Limb (tissue), 2 donors: ENCODE measurements at regions not wholly inside any gene's neighbourhood (a gene's known extent, or its start where the extent isn't known, plus 50 kb on each side); places are given as distances from the start of the nearest gene placed in this dataset.

Experiments
- DNase-seq, 2 donors: peaks; one replicate each; pipeline ENCODE4 v3.0.0-alpha.2; 2016; ENCODE audit errors: extremely low spot score in 2 of 2

DNA sequence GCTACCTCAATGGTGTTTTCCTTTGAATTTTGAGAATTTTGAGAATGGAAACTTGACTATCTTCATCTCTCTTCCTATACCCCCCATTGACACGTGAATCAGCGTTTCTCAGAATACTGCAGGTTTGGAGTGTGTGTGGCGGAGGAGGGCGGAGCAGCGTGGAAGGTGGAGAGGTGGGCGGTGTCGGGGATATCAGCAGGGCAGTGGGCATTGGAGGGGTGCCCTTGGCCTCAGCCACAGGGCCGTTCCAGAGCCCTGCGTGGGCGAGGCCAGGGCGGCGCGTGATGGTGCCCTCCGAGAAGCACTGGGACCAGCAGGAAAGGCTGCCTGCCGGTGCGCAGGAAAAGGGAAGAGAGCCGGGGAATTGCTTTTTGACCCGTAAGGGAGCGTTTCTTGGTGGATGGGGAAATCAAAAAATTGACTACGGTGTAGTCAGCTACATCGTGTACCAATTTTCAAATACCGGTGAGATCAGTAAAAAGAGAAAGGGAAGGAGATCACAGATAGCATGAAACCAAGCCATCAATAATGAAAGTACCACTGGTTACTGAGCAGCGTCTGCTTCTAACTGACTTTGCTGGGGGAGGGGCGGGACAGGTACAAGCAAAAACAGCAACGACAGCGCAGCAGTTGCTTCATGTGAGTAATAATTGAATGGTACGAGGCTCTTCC, 82.7 kb upstream of the DUSP22 start:
- no peak for DNase-seq

DNA sequence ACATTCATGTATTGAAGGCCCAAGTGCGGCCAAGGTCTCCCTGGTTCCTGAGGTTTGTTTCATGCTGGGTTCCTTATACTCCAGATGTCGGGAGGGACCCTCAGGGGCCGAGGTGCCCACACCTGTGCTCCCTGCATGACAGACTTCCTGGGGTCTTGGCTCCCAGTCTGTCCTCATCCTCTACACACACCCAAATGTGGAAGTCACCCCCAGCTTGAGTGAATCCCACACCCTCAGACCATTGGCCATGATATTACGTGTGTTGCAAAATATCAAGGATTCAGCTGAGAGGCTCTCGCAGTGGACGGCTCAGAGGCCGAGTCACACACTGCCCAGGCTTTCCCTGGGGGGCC, 82.2 kb upstream of the DUSP22 start:
- no peak for DNase-seq

DNA sequence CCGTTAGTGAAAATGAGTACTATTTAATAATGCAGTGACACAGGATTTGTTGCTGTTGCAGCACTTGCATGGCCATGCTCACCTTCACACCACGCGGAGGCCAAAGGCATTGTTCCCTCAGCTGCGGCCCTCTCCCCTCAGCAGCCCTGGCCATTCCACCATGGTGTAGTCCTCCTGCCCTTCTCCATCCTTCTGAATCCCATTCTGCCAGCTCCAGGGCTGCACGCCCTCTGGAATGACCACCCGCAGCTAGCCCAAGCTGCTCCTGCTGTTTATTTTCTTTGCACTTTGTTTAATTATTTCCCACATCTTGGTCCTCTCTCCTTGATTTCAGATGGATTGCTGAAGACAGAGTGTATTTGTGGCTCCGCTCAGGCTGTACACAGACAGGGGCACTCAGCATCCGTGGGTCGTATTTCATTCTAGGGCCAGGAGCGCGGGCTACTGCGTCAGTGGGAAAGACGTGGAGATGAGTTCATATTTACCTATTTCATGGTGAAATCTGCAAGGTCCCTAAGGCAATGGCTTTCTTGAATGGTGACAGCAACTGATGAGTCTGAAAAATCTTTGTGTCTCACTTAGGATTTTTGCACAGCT, 81.4 kb upstream of the DUSP22 start:
- no peak for DNase-seq

DNA sequence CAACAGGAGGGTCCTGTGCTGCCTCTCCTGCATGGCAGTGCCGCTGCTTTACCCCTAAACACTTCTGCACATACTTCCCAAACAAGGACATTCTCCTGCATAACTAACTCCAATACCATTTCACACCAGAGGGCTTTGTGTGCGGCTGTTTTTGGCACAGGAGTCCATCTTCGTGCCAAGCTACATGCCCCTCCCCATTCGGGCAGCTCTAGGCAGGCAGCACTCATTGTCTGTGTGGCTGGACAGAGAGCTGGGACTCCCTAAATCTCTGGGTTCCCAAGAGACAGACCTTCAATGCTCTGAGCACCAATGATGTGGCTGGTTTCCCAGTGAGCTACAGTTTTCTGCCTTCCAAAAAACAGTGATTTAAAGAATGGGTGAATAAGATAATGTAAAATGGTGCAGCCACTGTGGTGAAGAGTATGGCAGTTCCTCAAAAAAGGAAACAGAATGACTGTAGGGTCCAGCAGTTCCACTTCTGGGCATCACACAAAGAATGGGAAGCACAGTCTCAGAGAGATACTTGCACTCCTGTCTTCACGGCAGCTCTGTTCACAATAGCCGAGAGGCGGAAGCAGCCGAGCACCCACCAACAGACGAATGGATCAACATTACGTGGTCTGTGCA, 80.3 kb upstream of the DUSP22 start:
- no peak for DNase-seq

DNA sequence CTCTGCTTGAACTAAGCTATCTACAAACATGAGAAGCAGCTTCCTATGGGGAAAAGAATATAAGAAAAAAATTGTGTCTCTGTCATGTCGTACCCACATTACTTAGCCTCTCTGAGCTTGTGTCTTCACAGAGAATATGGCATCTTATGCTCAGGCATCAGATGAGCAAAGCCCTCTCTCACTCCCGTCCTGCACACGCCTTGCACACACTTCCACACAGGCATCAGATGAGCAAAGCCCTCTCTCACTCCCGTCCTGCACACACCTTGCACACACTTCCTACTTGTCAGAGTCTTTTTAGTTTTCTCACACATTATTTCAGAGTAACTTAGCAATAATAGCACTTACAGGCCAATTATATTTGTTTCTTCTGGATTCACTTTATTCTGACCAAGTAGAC, 79.0 kb upstream of the DUSP22 start:
- no peak for DNase-seq

DNA sequence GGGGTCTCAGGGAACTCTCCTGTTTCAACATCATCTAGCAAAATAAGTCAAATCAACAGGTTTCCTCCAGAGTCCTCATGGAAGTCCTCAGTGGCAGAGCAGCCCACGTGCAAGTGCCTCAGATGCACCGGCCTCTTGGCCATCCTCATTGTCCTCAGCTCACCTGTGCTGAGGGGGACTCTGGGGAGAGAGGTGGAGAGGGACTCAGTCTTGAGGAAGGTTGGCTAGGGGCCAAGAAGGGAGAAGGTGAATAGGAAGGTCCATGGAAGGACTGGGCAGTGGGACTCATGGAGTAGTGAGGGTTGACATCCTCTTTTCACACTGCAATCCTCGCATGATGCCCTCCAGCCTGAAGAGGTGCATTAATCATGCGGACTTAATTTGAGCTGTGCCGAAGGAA, 77.9 kb upstream of the DUSP22 start:
- DNase-seq, result no peak

DNA sequence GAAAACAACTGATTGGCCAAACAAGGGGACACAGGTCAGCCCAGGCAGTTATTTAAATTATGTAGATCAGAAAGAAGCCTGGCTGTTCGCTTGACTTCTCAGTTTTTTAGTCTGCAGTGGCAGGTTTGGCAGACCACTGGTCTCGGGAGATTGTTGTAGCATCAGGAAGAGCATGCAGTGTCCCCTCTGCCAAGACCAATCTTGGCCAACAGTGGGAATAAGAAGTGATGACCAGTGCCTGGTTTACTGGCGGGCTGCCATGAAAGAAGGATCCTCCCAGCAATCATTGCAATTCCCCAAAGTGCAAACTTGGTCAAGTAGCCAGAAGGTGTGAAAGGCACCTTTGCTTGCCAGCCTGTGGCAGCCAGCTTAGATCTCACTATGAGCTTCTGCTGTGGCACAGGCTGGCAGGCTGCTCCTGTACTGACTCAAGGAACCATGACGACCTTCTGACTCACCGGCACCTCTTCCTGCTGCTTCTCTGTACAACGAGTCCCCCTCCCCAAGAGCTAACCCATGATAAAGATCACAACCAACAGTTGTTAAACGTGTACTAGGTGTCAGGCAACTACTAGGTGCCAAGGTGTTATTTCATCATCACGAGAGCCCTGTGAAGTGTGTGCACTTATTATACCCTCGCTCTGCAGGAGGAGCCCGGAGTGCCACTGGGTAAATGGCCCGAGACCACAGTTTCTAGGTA, 76.8 kb upstream of the DUSP22 start:
- no peak for DNase-seq

DNA sequence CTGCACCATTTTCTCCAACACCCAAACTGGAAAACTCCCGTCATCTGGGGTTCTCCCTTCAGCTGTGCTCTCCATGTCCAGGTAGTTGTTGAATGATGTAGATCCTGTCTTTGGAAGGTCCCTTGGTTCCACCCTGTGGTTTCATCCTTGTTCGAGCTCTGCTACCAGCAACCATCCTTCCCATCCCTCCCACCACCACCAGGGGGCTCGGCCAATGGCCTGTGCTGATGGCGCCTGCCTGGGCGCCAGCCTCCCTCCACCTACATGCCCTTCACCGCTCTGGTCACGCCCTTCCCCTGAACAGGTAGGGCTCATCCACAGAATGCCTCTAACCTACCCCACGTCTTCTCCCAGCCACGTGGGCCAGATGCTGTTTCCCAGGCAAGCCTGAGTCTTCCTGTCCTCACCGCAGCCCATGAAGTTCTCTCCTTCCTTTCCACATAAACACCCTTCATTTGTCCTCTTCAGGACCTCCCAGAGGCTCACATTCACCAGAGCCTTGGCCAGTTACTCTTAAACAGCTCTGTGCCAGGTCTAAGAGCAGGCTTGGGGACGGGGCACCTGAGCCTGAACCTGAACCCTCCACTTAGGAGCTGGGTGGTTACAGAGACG, 75.1 kb upstream of the DUSP22 start:
- DNase-seq, result no peak

DNA sequence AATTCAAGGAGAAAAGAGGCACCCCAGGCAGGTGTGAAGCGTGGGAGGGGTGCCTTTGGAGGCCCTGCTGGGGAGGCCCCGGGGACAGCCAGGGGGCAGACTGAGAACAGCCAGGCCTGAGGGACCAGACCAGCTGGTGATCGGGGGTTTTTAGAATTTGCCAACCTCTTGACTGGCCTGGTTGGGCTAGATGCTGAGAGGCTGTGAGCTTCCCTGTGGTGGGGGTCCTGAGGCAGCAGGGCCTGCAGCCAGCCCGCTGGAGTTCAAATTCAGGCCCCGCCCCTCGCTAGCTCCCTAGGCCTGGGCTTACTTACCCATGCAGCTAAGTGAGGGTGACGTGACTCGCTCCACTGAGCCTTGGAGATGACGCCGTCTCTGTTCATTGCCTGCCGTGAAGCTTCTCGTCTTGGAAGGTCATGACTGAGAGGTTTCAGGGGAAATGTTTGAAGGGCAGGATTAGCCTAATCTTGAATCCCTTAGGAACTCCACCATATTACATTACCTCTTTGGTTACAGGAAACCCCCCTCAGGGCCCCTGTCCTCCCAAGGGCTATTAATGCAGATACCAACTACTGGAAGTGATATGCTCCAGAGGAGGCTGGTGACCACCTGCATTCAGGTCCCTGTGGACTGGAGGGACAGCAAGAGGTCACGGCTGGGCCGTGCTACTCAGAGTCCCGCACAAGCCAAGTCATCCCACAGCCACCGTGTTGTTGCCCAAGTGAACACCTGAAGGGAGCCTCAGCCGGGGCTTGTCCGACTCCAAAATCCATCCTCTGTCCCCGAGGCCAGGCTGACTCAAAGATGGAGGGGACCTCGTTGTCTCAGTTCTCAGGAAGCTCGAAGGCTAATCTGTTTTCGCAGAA, 73.9 kb upstream of the DUSP22 start:
- DNase-seq, result no peak

DNA sequence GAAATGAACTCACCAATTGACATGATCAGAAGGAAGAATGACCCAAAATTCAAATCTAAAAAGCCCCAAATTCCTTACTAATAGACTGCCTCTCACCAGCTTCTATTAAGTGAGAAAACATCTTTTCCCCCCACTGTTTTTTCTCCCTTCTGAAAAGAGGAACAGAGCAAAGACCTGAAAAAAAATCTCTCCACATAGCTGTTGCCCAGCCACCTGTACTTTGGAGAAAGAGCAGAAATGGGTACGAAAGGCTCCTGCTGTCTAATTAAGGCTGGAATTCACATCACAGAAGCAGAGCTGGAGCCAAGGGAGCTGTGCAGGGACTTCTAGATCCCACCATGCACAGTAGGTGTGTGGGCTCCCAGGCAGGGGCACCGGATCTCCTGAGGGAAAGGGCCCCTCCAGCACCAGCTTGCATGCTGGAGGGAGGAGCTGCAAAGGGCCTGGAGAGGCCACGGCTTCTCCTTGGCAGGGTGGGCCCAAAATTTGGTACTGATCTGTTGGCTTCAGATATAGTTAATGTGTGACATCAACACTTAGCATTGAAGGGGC, 73.2 kb upstream of the DUSP22 start:
- DNase-seq, result no peak

DNA sequence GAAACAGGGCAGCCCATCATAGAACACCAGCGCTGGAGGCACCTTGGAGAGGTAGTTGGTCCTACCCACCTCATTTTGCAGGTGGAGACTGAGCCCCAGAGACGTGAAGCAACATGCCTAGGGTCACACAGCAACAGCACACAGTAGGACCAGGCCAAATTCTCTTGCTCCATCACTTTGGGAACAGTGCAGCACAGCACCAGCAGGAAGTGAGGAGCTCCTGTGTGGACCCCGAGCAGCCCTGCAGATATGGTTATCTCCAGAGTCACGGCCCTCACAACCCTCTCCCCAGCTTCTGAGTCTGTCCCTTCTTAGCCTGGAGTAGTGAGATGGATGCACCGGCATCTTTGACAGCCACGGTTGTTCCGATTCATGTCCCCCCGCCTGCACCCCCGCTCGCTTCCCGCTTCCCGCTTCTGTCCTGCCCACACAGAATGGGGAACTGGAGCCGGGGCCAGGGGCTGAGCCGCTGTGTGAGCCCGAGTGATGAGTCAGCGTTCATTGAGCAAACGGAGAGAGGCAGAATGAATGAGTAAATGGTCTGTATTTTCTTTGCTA, 72.6 kb upstream of the DUSP22 start:
- DNase-seq, result peak in 1 of 2 donors; percentile 41

DNA sequence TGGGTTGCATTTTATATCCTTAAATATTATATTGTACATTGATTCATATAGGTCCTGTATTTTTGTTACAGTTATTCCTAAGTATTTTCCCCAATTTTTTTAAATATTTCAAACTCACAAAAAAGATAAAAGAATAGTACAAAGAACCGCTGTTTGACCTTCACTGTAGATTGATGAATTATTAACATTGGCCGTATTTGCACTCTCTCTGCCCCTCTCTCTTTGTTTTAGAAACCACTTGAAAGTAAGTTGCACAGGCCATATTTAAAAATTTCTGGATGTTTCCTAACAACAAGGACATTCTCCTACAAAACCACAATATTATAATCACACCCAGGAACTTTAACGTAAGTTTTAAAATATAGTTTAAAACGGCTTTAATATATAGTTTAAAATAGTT, 72.0 kb upstream of the DUSP22 start:
- DNase-seq, result no peak

DNA sequence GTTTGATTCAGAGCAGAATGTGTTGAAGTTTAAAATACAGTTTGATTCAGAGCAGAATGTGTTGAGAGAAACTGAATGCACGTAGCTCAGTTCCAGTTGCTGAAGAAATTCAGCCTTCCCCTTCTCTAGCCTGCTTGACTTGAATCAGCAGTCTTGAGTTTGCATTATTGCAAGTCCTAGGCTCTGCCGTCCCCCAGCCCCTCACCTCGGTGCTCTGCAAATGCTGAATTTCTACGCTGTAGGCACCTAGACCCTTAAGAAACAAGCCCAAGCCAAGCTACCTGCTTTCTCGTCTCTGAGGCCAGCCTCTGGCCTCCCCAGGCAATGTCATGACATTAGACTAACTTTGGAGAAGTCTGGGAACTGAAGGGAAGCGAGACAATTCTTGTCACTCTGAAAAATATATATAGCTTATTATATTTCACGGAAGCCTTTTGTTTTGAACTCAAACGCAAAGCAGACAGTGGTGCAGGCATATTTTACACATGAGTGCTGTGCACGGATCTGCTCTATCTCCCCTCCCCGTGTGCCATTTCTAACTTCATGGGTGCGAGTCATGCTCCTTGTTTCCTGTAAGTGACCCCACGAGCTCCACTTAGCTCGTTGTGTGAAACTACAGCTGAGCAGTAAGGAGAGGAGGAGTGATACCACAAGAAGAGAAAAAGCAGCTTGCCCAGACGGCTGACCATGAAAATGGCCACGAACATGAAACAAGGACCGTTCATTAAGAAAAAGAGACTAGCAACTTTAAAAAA, 71.4 kb upstream of the DUSP22 start:
- DNase-seq, result no peak

DNA sequence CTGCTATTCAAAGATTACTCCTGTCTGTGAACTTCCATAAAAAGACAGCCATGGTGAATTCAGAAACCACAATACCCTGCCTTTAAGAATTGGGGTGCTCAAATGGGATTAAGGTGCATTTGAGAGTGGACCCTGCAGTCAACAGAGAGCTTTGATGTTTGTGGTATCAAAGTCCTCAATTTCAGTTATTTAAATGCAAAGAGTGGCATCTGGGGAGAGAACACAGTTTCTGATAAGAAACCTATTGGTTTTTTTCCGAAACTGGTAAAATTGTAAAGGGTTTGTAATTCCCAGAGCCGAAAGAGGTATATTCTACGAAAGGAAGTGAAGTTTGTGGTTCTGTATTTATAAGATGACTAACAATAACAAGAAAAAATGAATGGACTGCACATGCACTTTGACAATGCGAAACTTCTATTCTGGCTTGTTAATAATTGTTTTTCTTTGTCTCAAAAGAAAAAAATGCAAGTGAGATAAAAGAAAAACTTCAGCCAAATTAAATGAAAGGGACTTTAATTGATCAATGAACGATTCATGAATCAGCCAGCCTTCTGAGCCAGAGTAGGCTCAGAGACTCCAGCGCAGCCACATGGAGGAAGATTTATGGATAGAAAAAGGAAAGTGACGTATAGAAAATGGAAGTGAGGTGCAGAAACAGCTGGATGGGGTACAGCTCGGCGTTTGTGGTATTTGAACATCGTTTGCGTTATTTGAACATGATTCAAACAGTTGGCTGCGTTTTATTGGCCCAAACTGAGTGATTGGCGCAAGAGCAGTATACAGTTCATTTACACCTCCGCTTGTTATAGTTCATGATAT, 70.5 kb upstream of the DUSP22 start:
- no peak for DNase-seq

DNA sequence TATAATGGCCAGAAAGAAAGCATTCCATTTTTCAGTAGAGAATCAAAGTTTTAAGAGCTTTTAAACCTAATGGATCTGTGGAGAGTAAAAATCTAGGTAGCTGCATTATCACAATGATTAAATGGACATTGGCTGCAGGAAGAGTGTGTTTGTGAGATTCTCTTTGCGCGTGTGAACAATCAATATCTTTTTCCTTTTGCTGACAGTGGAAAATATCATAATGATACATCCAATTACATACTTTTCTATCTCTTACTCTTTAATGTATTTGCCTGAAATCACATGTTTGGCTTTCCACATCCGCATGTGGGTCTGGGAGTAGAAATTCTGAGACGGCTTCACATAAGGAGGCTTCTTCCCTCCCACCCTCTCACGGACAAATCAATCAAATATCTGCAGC, 69.8 kb upstream of the DUSP22 start:
- no peak for DNase-seq

DNA sequence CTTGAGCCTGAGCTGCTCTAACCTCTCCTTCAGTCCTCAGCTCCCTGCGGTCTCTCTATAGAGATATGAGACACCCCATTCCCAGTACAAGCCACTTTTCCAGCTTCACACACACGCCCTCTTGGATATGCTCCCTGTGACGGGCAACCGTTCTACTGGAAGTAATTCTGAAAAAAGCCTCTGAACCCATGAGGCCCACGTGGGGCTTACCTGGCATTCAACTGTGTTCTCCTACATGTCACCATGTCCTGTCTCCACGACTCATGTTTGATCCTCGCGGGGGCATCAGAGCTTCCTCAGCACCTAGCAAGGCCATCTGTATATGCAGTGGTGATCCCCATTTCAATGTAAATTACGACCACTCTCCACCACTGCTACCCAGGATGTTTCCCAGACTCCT, 69.2 kb upstream of the DUSP22 start:
- no peak for DNase-seq

DNA sequence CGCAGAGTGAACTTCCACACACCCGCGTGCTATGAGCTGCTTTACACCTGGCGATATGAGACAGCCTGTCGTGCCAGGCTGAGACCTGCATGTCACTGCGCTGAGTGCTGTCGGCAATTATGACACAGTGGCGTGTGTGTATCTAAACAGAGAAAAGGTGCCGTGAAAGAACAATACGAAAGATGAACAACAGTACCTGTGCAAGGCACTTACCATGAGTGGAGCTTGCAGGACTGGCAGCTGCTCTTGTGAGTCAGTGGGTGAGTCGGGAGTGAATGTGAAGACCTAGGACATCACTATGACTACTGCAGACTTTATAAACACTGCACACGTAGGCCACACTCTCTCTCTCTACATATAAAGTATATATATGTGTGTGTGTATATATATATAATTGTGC, 68.5 kb upstream of the DUSP22 start:
- DNase-seq, result no peak

DNA sequence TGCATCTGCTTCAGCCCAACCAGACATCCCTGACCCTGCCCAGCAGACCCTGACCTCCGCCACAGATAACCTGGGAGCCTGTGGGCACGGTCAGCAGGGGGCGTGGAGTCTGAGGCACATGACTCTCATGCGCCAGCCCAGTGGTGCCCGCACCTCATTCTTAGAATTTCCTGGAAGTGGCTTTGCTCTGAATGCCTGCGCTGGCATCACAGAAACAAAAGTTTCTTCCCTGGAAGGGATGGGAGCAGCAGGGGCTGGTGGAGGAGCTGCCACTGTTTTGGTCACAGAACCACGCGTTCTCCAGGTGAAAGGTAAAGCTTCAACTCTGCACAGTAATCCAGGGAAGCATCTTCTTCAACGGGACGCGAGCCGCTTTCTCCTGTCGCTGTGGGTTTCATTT, 67.9 kb upstream of the DUSP22 start:
- no peak for DNase-seq

DNA sequence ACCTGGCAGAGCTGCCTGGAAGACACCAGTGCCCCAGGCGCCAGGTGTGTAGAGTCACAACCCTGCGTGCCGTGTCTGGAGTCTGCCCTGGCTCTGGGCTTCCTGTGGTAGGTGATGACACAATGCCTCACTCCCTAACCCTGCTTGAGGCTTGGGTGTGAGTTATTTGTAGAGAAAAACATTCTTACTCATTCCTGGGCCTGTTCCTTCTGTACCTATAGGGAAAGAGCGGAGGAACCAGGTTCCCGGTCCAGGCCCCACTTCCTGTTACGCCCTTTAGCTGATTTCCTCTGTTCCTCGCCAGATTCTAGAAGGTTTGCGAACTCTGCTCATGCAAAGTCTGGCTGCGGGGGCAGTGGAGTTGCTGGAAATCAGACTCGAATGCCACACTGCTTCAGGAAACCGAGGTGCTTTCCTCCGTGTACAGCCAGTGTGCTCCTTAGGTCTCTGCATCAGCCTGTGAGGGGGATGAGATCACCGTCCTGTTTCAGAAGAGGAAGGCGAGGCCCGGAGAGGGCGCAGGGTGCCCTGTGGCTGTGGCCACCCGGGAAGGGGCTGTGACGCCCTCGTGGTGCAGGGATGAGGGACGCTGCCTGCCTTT, 67.1 kb upstream of the DUSP22 start:
- no peak for DNase-seq
